HG02943 (cell line): ENCODE measurements at regions not wholly inside any gene's neighbourhood (a gene's known extent, or its start where the extent isn't known, plus 50 kb on each side); places are given as distances from the start of the nearest gene placed in this dataset.
"Not testable (repeated sequence)": the region's sequence is repeated elsewhere in the genome, so short reads cannot be mapped to it uniquely, and the experiment has no call there.

Source experiments
- ATAC-seq: cut with Tn5 transposase; IDR thresholded peaks from one replicate; pipeline ENCODE4 v1.9.1; 2021; ENCODE audit warnings: mild to moderate bottlenecking, low read depth, moderate library complexity; ENCODE audit not compliant: unreplicated experiment

GRCh38 chr2:216776066-216776850, 80.9 kb upstream of the IGFBP5 start:
- no peak for ATAC-seq

- ATAC-seq = no peak
Measured at GRCh38 chr2:216775043-216775453, 79.7 kb upstream of the IGFBP5 start.

GRCh38 chr2:216774620-216775019, 79.3 kb upstream of the IGFBP5 start:
- no peak for ATAC-seq

DNA sequence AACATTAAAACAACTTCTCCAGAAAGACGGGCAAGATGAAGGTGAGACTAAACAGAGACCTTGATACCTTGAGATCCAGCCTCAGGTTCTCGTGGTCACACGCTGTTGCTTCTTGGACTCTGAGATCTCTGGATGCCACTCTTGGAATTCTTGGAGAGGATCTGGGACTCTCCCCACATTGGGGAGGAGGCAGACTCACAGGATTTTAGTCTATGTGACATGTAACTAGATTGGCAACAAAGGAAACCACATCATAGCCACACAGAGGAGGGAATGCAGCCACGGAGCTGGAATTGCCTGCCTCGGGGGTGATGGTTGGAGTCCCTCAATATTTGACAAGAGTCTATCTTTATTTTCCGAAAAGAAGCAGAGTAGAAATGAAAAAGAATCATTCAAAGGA, 78.8 kb upstream of the IGFBP5 start:
- no peak for ATAC-seq

GRCh38 chr2:216773072-216773471, 77.7 kb upstream of the IGFBP5 start:
- no peak for ATAC-seq

GRCh38 chr2:216770717-216771116, 75.4 kb upstream of the IGFBP5 start:
- no peak for ATAC-seq

GRCh38 chr2:216770050-216770449, 74.7 kb upstream of the IGFBP5 start:
- ATAC-seq = no peak

DNA sequence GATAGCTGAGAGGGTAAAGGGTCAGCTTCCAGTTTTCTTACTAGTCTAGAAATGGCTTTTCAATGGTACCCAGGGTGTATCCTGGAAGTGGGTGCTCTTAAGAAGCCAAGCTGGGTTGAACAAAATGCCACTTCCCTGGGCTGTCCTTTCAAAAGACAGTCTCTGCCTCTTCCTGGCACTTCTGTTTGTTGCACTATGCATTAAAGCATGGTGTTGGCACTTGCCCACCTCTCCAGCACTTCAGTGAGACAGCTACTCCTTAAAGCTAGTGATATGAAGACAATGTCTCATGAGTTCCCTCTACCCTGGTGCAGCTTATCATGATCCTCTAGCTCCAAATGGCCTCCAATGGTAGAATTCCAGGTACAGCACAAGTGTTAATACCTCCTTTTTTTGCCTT, 74.3 kb upstream of the IGFBP5 start:
- ATAC-seq = no peak

DNA sequence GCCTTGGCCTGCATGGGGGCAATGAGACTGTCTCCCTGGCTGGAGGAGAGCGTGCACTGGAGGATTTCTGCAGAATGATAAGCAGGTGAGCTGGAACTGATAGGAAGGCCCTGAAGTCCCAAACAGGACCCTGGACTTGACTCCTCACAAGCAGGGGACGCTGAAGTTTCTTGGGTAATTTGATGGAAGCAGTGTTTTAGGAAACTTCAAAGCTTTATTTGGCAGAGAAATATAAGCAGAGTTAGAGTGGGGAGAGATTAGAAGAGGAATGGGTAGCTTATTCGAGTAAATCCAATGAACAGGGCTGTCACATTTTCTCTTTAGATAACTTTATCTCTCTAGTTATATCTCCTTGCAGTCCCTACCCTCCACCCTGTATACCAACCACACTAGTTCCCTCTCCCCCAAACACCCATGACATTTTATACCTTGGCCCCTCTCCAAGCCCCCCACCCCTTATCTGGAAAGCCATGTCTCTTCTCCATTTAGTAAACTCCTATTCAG, 73.6 kb upstream of the IGFBP5 start:
- no peak for ATAC-seq

GRCh38 chr2:216765761-216766262, 70.5 kb upstream of the IGFBP5 start:
- no peak for ATAC-seq

DNA sequence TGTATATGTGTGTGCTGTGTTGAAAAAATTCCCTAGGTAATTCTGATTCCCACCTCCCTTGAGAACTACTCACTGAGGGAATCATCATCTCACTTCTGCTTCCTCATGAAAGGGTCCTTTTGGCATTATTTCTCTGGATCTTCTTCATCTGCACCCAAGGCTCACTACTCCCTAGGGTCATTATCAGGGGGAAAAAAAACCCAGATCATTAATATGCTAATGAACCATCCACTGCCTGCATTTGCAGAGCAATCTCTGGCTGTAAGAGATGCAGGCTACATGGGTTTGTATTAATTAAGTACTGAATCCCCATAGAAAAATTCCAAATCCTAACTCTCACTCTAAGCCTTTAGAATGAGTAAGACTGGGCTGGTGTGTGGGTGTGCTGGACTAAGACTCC, 68.0 kb upstream of the IGFBP5 start:
- ATAC-seq = no peak

DNA sequence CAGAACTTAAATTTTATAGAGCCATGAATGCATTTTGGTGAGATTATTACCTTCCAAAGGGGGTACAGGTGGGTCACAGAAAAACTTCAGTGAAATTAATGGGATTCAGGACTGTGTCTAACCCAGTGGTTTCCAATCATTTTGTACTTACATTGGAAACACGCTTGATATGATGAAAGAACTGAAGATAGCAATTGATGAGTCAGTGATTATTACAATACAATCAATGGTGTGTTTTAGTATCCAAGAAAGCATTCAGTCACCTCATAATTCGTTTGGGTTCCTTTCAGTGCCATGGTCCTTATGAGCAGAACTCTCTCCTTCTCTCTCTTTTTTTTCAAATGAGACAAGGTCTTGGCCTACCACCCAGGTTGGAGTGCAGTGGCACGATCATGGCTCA, 66.5 kb upstream of the IGFBP5 start:
- no peak for ATAC-seq

- ATAC-seq = no peak
Measured at GRCh38 chr2:216761133-216761532, 65.8 kb upstream of the IGFBP5 start.

- ATAC-seq = no peak
Measured at GRCh38 chr2:216758256-216759155, 63.2 kb upstream of the IGFBP5 start.

DNA sequence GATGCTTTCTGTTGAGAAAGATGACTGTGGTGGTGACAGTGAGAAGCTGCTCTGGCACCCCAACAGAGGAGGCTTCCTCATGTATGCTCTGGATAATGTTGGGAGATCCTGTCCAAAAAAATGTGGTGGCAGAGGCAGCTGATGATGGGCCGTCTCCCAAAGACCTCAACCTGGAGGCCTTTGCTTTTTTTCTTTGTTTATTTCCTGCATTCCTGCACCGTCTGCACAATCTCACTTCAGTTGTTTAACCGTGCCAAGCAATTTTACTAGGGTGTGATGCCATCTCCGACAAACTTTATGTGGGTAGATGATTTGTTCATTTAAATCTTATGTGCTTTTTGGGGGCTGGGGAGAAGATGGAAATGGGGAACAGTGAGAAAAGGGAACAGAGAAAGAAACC, 62.2 kb upstream of the IGFBP5 start:
- ATAC-seq = no peak

DNA sequence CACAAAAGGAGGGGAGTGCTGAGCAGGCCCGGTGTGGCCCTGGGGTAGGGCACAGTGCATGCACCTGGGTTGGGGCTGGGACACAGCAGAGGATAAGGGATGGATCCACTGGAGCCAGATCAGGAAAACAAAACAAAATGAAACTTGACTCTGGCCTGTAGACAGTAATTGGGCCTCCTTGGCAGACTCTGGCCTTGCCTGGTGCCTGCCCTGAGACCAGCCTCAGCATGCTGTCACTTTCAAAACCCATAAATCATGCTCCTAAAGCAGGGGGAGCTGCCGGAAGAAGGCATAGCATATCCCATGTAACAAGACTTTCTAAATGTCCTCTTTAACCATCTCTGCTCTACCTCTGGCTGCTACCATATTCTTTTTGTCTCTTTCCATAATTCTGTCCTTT, 61.1 kb upstream of the IGFBP5 start:
- ATAC-seq = no peak

GRCh38 chr2:216754812-216755211, 59.5 kb upstream of the IGFBP5 start:
- no peak for ATAC-seq

DNA sequence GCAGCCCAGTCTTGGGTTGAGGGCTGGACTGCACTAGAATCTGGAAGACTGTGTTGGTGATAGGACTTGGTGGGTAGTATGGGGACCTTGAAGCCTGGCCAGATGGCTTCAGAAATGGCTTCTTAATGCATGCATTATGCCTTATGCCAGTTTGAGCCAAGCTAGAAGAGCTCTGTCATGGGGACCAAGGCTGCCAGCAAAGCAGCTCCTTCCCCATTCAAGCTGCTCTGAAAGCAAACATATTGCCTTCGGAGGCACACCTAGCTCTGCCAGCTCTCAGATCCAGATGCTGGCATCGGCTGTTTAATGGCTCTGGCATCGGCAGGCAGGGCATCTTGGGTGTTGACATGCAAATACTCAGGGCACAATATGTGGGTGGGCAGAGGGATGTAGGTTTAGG, 59.0 kb upstream of the IGFBP5 start:
- no peak for ATAC-seq

GRCh38 chr2:216752855-216753505, 57.6 kb upstream of the IGFBP5 start:
- no peak for ATAC-seq

- not testable (repeated sequence) for ATAC-seq
Measured at GRCh38 chr2:216750750-216751149, 55.4 kb upstream of the IGFBP5 start.

- ATAC-seq = not testable (repeated sequence)
Measured at GRCh38 chr2:216746268-216746667, 50.9 kb upstream of the IGFBP5 start.
